ENCODE measurements at regions not wholly inside any gene's neighbourhood (a gene's known extent, or its start where the extent isn't known, plus 50 kb on each side); places are given as distances from the start of the nearest gene placed in this dataset.

DNA sequence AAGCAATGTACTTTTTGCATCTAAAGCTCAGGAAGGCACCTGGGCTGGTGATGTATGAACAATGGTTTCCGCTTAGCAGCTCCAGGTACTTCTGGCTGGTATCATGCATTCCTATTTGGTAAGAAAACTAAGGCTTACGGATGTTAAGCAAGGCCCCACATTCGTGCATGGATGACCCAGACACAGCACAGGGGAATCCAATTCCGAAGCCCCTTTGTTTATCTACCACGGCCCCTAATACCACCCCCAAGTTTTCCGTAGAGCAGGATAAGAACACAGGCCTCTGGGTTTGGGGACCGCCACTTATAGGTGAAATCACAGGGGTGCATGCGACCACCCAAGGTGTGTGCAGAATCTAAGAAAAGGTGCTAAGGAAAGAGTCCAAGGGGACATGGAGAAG is 192.1 kb upstream of the ID2 start:
- TF ChIP-seq CEBPB (IDR thresholded peaks at IDR 0.05) (no peak), EGR1 (IDR thresholded peaks at IDR 0.05) (no peak), YY1 (IDR thresholded peaks at IDR 0.05; ENCODE audit: low read depth) (no peak), EP300 (IDR thresholded peaks at IDR 0.05; ENCODE audit: borderline replicate concordance) (no peak), TEAD4 (IDR thresholded peaks at IDR 0.05) (no peak), CREB1 (IDR thresholded peaks at IDR 0.05; ENCODE audit: low read depth) (no peak), ZBTB7A (IDR thresholded peaks at IDR 0.05; ENCODE audit: low read depth) (no peak), RAD21 (IDR thresholded peaks at IDR 0.05; ENCODE audit: low read depth) (no peak), TCF12 (IDR thresholded peaks at IDR 0.05; ENCODE audit: low read depth) (no peak)
- TF ChIP-seq, protein P1, sequence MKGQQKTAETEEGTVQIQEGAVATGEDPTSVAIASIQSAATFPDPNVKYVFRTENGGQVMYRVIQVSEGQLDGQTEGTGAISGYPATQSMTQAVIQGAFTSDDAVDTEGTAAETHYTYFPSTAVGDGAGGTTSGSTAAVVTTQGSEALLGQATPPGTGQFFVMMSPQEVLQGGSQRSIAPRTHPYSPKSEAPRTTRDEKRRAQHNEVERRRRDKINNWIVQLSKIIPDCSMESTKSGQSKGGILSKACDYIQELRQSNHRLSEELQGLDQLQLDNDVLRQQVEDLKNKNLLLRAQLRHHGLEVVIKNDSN (IDR thresholded peaks at IDR 0.05) = no peak
- TF ChIP-seq, protein P2, sequence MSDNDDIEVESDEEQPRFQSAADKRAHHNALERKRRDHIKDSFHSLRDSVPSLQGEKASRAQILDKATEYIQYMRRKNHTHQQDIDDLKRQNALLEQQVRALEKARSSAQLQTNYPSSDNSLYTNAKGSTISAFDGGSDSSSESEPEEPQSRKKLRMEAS (IDR thresholded peaks at IDR 0.05) = no peak
- TF ChIP-seq, protein P3, sequence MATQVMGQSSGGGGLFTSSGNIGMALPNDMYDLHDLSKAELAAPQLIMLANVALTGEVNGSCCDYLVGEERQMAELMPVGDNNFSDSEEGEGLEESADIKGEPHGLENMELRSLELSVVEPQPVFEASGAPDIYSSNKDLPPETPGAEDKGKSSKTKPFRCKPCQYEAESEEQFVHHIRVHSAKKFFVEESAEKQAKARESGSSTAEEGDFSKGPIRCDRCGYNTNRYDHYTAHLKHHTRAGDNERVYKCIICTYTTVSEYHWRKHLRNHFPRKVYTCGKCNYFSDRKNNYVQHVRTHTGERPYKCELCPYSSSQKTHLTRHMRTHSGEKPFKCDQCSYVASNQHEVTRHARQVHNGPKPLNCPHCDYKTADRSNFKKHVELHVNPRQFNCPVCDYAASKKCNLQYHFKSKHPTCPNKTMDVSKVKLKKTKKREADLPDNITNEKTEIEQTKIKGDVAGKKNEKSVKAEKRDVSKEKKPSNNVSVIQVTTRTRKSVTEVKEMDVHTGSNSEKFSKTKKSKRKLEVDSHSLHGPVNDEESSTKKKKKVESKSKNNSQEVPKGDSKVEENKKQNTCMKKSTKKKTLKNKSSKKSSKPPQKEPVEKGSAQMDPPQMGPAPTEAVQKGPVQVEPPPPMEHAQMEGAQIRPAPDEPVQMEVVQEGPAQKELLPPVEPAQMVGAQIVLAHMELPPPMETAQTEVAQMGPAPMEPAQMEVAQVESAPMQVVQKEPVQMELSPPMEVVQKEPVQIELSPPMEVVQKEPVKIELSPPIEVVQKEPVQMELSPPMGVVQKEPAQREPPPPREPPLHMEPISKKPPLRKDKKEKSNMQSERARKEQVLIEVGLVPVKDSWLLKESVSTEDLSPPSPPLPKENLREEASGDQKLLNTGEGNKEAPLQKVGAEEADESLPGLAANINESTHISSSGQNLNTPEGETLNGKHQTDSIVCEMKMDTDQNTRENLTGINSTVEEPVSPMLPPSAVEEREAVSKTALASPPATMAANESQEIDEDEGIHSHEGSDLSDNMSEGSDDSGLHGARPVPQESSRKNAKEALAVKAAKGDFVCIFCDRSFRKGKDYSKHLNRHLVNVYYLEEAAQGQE (IDR thresholded peaks at IDR 0.05; ENCODE audit: low read depth) = no peak

DNA sequence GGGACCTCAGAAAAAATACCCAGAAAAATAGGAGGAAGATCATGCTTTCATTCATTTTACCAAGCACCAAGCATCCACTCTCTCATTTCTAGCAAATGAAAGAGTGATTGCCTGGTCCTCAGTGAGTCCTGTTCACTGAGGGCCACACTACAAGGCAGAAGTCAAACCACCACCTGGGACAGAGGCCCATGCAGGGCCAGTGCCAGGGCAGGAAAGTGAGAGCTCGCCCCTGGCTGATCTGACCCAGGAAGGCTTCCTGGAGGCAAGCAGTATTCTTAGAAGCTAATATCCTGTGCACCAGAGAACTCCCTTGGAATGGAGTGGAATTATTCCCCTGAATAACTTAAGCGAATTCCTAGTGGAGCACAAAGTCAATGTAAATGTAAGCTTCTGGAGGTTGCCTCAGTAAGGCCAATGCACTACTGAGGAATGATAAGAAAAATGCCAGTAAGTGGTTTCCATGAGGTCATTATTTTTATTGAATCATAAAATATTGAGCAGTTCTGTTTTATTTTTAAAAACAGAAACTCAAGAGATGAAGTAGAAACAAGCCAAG is 191.6 kb upstream of the ID2 start:
- TF ChIP-seq EP300 (IDR thresholded peaks at IDR 0.05; ENCODE audit: borderline replicate concordance) = no peak
- TF ChIP-seq, protein P3 (IDR thresholded peaks at IDR 0.05; ENCODE audit: low read depth) = no peak
- TF ChIP-seq ZBTB7A (IDR thresholded peaks at IDR 0.05; ENCODE audit: low read depth) = no peak
- TF ChIP-seq, protein P2 (IDR thresholded peaks at IDR 0.05) = no peak
- TF ChIP-seq RAD21 (IDR thresholded peaks at IDR 0.05; ENCODE audit: low read depth) = no peak
- TF ChIP-seq CREB1 (IDR thresholded peaks at IDR 0.05; ENCODE audit: low read depth) = no peak
- no peak for TF ChIP-seq CEBPB (IDR thresholded peaks at IDR 0.05)
- TF ChIP-seq NFIC (IDR thresholded peaks at IDR 0.05) = no peak
- TF ChIP-seq YY1 (IDR thresholded peaks at IDR 0.05; ENCODE audit: low read depth) = no peak
- TF ChIP-seq TAF1 (IDR thresholded peaks at IDR 0.05; ENCODE audit: low read depth) = no peak
- no peak for TF ChIP-seq FOXM1 (IDR thresholded peaks at IDR 0.05; ENCODE audit: borderline replicate concordance, low read depth)
- TF ChIP-seq EGR1 (IDR thresholded peaks at IDR 0.05) = no peak
- TF ChIP-seq, protein P1 (IDR thresholded peaks at IDR 0.05) = no peak

DNA sequence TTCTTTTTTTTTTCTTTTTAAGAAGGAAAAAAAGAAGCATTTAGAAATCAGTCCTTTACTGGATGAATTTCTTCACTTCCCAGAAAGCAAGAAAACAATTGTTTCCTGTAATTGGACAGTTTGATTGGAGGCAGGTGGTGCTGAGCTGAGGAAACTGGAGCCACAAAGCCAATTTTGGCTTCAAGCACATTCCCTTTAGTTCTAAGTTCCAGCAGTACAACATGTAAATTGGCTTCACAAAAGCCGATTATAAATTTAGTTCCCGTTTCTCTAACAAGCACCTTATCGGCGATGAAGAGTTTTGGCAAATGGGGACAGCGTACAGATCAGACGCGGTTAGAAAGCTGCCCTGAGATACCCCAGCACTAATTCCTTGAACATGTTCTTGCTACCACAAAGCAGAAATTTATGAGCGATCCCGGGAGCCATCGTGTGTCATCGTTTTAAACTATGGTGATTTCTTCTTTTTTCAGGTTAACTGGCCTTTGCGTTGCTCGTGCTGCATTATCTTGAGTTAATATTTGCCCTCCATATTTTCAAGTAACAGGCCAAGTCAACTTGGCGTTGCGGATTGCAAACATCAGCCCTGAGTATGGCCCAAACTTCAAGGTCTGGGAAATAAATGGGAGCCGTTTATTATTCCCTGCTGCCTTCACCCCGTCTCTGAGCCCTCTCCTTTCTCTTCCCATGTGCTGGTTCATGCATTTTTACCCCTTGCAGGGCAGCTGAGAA is 190.4 kb upstream of the ID2 start:
- TF ChIP-seq RAD21 (IDR thresholded peaks at IDR 0.05; ENCODE audit: low read depth) (no peak), TAF1 (IDR thresholded peaks at IDR 0.05; ENCODE audit: low read depth) (no peak), EP300 (IDR thresholded peaks at IDR 0.05; ENCODE audit: borderline replicate concordance) (no peak), ZBTB7A (IDR thresholded peaks at IDR 0.05; ENCODE audit: low read depth) (no peak), YY1 (IDR thresholded peaks at IDR 0.05; ENCODE audit: low read depth) (no peak), CEBPB (IDR thresholded peaks at IDR 0.05) (no peak), CREB1 (IDR thresholded peaks at IDR 0.05; ENCODE audit: low read depth) (no peak), TEAD4 (IDR thresholded peaks at IDR 0.05) (no peak), FOXM1 (IDR thresholded peaks at IDR 0.05; ENCODE audit: borderline replicate concordance, low read depth) (no peak), TCF12 (IDR thresholded peaks at IDR 0.05; ENCODE audit: low read depth) (no peak), EGR1 (IDR thresholded peaks at IDR 0.05) (no peak)
- TF ChIP-seq, protein P3 (IDR thresholded peaks at IDR 0.05; ENCODE audit: low read depth) = no peak
- TF ChIP-seq, protein P2 (IDR thresholded peaks at IDR 0.05) = no peak
- TF ChIP-seq, protein P1 (IDR thresholded peaks at IDR 0.05) = no peak
